AG04449 (cell line): ENCODE measurements at regions not wholly inside any gene's neighbourhood (a gene's known extent, or its start where the extent isn't known, plus 50 kb on each side); places are given as distances from the start of the nearest gene placed in this dataset.
"Not testable (repeated sequence)": the region's sequence is repeated elsewhere in the genome, so short reads cannot be mapped to it uniquely, and the experiment has no call there.

Source experiments
- CTCF ChIA-PET: fragments of 350-600 bp; formaldehyde crosslinking; extraction: SDS; loops from one replicate; lab custom pipeline; 2021; ENCODE audit warnings: antibody characterized with exemption; lab: Yijun Ruan, JAX
- POLR2A ChIA-PET: fragments of 400-600, 350-600 bp; formaldehyde crosslinking; extraction: SDS; loops from one replicate; lab custom pipeline; 2020; ENCODE audit warnings: antibody characterized with exemption, inconsistent platforms; lab: Yijun Ruan, JAX
- DNase-seq: peaks from one replicate; pipeline ENCODE4 v3.0.0-alpha.2; 2010; ENCODE audit warnings: low read depth, low spot score
- H3K4me3 ChIP-seq: 2 replicates; pipeline ENCODE4 v1.5.1; 2011; ENCODE audit warnings: low read depth, mild to moderate bottlenecking, control low read depth, low read length
- TF ChIP-seq, protein P1 (sequence below): IDR thresholded peaks from one replicate; pipeline ENCODE4 v1.5.1; 2011; ENCODE audit warnings: mild to moderate bottlenecking, moderate library complexity, low read length, control low read depth, inconsistent platforms; ENCODE audit not compliant: insufficient read depth; ENCODE audit errors: missing control alignments

DNA sequence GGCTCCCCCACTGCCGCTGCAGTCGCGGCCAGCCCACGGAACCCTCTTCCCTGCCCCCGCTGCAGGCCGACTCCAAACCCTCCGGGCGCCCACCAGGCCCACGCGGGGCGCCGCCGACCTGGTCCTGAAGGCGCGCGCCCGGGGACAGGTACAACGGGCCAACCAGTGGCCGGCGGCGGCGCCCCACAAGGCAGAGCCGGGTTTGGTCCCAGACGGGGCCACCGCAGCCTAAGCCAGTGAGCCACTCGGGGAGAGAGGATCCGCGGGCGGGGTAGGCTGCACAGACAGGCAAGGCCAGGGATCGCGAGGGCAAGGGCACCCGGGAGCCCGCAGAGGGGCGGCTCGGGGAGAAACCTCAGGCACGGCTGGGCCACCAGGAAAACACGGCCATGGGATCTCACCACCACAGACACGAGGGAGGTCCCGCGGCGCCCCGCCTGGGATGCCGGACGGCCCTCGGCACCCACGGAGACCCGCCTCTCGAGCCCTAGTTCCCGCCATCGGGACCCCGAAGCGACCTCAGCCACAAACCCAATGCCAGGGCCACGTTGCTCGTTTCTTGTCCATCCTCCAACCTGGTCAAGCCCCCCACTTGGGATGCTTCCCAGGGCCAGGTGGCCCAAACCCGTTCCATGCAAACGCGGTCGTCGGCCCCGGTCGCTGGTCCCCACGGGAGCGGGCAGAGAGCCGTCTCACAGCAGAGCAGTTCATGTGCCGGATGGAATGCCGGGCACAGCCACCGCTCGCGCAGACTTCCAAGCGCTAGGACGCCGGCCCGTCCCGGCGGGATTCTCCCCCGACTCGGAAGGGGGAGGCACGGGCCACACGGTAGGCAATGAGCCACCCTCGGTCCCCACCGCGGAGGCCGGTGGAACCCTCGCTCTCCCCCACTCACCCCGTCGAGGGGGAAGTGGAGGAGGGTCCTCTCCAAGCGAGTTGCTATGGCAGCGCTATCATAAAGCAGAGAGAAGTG is 1956.6 kb upstream of the DEFB115 start:
- POLR2A ChIA-PET = no interaction called here
- TF ChIP-seq, protein P1, sequence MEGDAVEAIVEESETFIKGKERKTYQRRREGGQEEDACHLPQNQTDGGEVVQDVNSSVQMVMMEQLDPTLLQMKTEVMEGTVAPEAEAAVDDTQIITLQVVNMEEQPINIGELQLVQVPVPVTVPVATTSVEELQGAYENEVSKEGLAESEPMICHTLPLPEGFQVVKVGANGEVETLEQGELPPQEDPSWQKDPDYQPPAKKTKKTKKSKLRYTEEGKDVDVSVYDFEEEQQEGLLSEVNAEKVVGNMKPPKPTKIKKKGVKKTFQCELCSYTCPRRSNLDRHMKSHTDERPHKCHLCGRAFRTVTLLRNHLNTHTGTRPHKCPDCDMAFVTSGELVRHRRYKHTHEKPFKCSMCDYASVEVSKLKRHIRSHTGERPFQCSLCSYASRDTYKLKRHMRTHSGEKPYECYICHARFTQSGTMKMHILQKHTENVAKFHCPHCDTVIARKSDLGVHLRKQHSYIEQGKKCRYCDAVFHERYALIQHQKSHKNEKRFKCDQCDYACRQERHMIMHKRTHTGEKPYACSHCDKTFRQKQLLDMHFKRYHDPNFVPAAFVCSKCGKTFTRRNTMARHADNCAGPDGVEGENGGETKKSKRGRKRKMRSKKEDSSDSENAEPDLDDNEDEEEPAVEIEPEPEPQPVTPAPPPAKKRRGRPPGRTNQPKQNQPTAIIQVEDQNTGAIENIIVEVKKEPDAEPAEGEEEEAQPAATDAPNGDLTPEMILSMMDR = no peak
- H3K4me3 ChIP-seq = no peak overlapping the region
- CTCF ChIA-PET = no interaction called here
- no peak for DNase-seq

- H3K4me3 ChIP-seq = no peak overlapping the region
- DNase-seq = no peak
- TF ChIP-seq, protein P1 = no peak
- POLR2A ChIA-PET = no interaction called here
- CTCF ChIA-PET = no interaction called here
Measured at GRCh38 chr20:29301624-29302259, 1955.7 kb upstream of the DEFB115 start.

- CTCF ChIA-PET = no interaction called here
- H3K4me3 ChIP-seq = no peak overlapping the region
- no peak for DNase-seq
- POLR2A ChIA-PET = no interaction called here
- TF ChIP-seq, protein P1 = no peak
Measured at GRCh38 chr20:29302979-29303644, 1954.4 kb upstream of the DEFB115 start.

DNA sequence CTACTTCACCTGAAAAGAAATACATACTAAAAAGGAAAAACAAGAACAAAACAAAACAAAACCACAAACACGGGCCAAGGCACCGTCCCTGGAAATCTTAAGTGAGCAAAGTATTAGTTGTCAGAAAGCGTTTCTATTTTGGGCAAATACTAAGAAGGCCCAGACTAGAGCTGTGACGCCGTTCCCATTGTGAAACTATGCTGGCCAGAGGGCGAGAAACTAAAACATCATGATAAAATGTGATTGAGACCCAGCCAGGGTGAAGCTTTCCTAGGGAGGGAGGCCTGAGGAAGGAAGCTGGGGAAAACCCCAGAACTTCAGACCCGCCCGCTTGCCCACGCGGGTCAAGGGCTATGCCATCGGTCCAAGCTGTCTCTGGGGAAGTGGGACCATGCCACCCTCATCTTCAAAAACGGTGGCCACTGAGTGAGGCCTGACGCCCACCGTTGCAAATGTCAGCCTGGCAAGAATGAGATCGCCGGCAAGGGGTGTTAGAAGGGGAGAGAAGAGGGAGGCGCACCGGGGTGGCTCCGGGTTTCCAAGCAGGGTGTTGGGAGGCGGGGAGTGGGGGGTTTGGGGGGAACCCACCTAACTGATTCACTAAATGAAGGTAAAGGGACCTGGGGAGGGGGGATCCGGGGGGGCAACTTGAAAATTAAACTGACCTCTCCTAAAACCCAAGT is 1950.9 kb upstream of the DEFB115 start:
- ChIA-PET POLR2A (no interaction called here), CTCF (no interaction called here)
- TF ChIP-seq, protein P1 = no peak
- no peak for DNase-seq
- no peak overlapping the region for H3K4me3 ChIP-seq

GRCh38 chr20:29307484-29307883 is 1950.0 kb upstream of the DEFB115 start:
- POLR2A ChIA-PET, CTCF ChIA-PET, DNase-seq, H3K4me3 ChIP-seq: not testable (repeated sequence)

DNA sequence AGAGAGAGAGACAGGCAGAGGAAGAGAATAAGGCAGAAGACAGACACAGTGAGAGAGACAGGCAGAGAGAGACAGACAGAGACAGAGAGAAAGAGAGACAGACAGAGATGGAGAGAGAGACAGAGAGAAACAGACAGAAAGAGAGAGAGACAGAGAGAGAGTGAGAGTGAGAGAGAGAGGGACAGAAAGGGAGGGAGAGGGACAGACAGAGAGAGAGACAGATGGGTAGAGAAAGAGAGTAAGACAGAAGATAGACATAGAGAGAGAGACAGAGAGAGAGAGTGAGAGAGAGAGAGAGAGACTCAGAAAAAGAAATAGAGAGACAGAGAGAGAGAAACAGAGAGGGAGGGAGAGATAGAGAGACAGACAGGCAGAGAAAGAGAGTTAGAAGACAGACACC is 1948.5 kb upstream of the DEFB115 start:
- H3K4me3 ChIP-seq, POLR2A ChIA-PET, DNase-seq, CTCF ChIA-PET: not testable (repeated sequence)

GRCh38 chr20:29309481-29309880 is 1948.0 kb upstream of the DEFB115 start:
- DNase-seq, H3K4me3 ChIP-seq, CTCF ChIA-PET, POLR2A ChIA-PET: not testable (repeated sequence)

- H3K4me3 ChIP-seq, POLR2A ChIA-PET, CTCF ChIA-PET, DNase-seq: not testable (repeated sequence)
Measured at GRCh38 chr20:29311046-29311445, 1946.4 kb upstream of the DEFB115 start.

DNA sequence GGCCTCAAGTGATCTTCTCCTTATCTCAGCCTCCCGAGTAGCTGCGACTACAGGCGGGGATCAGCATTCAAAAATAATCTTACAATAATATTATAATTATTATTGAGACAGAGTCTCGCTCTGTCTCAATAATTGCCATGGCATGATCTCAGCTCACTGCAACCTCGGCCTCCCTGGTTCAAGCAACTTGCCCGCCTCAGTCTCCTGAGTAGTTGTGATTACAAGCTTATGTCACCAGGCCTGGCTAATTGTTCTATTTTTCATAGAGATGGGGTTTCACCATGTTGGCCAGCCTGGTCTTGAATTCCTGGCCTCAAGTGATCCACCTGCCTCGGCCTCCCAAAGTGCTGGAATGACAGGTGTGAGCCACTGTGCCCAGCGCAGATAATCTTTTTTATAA is 1944.8 kb upstream of the DEFB115 start:
- DNase-seq, CTCF ChIA-PET, H3K4me3 ChIP-seq, POLR2A ChIA-PET: not testable (repeated sequence)
